Ramos (cell line): ENCODE measurements at regions not wholly inside any gene's neighbourhood (a gene's known extent, or its start where the extent isn't known, plus 50 kb on each side); places are given as distances from the start of the nearest gene placed in this dataset.

Source experiments
- in situ Hi-C: fragments of 300-500 bp; cut with MboI; formaldehyde crosslinking; loops from one replicate; pipeline ENCODE4 v1.14.3; 2022; ENCODE audit warnings: low sequenced_read_pairs; ENCODE audit not compliant: unreplicated experiment

DNA sequence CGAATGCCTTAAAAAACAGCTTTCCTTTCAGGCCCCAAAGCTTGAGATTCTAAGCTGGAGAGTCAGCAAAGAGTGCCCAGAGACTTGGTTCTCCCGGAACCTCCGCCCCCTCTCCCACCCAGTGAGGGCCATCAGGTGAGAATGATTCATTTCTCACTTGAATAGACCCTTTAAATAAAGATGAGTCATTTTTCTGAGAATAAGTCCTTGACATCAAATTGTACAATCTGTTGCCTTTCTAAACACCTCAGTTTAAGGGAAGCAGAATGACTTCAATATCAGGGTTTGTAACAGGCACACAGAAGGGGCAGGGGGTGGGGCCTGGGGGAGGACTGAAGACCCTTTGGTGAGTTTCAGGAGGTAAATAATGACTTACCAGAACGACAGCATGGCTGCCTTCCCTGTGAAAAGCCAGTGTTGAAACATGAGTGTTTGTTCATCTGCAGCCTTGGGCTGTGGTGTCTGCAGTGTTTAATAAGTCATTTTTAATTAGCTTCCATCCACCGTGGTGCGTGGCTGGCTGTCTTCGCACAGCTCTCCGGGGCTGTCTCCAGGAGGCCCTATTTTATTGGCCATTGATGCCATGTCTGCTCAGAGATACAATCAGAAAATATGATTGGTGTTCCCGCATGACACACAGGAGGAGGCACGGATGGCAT is 134.9 kb upstream of the ZNF236 start:
- in situ Hi-C loops = loop anchor here (25.0 kb wide), 1 partner anchor 300 kb away; no protein-coding TSS in a partner anchor

- in situ Hi-C loops = loop anchor here (25.0 kb wide), 1 partner anchor 299 kb away; no protein-coding TSS in a partner anchor
Measured at GRCh38 chr18:76686737-76687231, 135.6 kb upstream of the ZNF236 start.

DNA sequence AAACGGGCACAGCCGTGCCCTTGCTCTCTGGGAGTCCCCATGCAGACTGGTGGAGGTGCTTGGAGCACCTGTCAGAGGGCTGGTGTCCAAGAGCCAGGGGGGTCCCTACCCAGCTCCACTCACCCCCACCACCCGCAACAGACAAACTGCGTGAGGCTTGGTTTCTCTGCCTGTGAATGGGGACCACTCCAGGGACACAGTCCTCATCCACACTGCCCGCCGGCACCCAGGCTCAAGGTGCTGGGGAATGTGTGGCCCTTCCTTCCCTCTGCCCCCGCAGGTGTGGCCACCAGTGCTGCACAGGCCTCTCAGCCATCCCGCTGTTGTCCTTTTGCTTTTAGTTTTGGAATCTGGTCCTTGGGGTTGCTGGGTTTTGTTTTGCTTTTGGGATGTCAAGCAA is 136.5 kb upstream of the ZNF236 start:
- in situ Hi-C loops = loop anchor here (25.0 kb wide), 1 partner anchor 299 kb away; no protein-coding TSS in a partner anchor

DNA sequence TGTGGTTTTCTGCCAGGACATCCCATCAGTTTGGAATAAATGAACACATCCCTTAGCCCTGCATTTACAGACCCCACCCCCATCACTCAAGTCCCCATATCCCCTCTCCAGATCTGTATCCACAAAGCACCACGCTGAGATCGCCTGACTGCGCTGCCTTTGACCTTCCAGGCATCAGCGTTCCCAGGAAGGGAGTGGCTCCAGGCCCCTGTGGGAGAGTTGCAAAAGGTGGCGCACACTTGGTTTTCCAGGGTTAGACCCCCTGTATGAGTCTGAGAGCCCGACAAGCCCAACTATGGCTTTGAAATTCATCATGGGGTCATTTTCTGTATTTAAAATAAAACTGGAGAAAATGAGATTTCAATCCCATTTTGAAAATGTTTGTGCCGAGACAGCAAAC is 137.0 kb upstream of the ZNF236 start:
- in situ Hi-C loops = loop anchor here (25.0 kb wide), 1 partner anchor 298 kb away; no protein-coding TSS in a partner anchor

- in situ Hi-C loops = loop anchor here (25.0 kb wide), 1 partner anchor 297 kb away; no protein-coding TSS in a partner anchor
Measured at GRCh38 chr18:76684265-76684664, 138.1 kb upstream of the ZNF236 start.

GRCh38 chr18:76679945-76680344 is 142.4 kb upstream of the ZNF236 start:
- in situ Hi-C loops = loop anchor here (25.0 kb wide), 1 partner anchor 293 kb away; no protein-coding TSS in a partner anchor

GRCh38 chr18:76679259-76679658 is 143.1 kb upstream of the ZNF236 start:
- in situ Hi-C loops = loop anchor here (25.0 kb wide), 1 partner anchor 292 kb away; no protein-coding TSS in a partner anchor

- in situ Hi-C loops = loop anchor here (25.0 kb wide), 1 partner anchor 291 kb away; no protein-coding TSS in a partner anchor
Measured at GRCh38 chr18:76678248-76678647, 144.1 kb upstream of the ZNF236 start.

GRCh38 chr18:76674596-76674995 is 147.8 kb upstream of the ZNF236 start:
- in situ Hi-C loops = no loop called here

- in situ Hi-C loops = no loop called here
Measured at GRCh38 chr18:76673281-76674185, 148.8 kb upstream of the ZNF236 start.

GRCh38 chr18:76672627-76673026 is 149.7 kb upstream of the ZNF236 start:
- in situ Hi-C loops = no loop called here

DNA sequence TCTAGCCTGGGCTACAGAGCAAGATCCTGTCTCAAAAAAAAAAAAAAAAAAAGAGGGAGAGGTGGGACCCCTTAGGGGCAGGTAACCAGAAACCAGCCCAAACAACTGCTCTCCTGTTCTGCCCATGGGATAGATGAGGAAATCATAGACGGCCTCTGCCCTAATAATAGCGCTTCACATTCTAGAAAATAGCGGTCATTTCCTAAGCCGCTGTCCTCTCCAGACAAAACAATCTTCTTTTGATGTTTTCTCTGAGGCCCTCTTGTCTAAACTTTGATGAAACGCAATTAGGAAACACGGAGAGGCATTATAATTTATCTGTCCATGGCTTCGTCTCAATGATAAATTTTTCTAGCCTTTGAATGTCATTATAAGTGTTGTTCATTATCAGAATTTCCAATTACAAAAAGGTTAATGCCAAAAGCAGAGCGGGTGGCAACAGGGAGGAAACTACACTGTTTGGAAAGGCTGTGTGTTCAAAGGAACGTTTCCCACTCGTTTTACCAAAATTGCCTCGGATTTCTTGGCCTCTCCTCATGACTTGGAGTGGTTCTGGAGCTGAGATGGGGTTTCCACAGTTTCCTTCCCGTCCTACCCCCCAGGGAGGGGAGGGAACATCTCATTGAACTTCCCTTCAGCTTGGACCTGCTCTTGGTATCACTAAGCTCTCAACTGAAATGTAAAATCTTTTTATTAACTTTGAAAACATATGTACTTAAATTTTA is 151.6 kb upstream of the ZNF236 start:
- in situ Hi-C loops = no loop called here

DNA sequence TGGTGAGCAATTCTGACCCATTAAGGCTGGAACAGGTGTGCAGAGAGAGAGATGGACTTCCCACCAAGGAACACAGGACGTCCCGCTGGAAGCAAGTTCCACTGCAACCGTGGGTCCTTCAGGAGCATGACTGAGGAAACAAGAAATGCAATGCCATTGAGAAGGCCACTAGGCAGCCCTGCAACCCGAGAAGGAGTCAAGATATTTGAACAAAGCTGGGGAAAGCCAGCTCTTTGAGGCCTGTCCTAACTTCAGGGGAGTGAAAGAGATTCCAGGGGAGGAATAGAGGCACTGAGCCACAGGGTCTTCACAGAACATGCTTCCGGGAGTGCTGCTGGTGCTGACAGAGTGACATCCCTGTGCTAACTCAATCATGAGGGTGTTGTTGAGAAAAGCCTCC is 153.8 kb upstream of the ZNF236 start:
- in situ Hi-C loops = no loop called here

DNA sequence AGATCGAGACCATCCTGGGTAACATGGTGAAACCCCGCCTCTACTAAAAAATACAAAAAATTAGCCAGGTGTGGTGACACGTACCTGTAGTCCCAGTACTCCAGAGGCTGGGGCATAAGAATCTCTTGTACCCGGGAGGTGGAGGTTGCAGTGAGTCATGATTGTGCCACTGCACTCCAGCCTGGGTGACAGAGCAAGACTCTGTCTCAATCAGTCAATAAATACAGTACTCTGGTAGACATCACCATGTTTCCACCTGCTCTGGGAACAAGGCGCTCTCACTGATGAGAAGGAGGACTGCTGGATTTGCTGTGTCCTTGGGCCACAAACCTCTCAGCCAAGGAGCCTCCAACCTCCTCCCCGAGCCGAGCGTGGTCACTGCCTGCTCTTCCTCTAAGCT is 154.2 kb upstream of the ZNF236 start:
- in situ Hi-C loops = no loop called here

- in situ Hi-C loops = no loop called here
Measured at GRCh38 chr18:76667603-76668002, 154.8 kb upstream of the ZNF236 start.

DNA sequence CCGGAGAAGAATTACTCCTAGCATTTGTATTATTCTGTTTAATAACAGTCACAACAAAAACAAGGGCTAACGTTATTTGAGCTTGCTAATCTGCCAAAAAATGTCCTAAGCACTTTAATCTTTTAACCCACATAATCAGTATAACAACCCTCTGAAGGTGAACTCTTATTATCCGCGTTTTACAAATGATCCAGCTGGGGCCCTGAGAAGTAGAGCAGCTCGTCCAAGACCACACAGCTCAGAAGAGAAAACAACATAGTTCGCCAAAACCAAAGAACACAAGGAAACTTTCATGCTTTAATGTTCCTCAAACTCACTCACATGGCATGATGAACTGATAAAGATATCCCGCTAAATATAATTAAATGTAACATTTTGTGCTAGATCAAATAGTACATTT is 159.7 kb upstream of the ZNF236 start:
- in situ Hi-C loops = no loop called here

- in situ Hi-C loops = no loop called here
Measured at GRCh38 chr18:76660571-76661192, 161.7 kb upstream of the ZNF236 start.

DNA sequence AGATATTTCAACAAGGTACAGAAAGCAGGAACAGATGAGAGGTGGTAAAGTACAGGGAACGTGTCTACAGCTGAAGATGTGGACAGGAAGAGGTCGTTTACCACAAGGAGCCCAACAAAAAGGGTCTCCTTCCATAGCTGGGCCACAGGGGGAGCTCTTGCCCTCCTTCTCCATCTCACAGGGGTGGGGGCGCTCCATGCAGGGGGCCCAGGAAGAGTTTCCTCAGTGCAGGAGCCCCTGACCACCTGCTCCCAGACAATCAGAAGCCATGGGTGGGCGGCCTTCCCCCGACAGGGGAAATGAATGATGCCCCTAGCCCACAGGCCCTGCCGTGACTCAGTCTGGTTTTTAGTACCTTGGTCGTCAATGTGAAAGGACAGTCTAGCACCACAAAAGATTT is 163.6 kb upstream of the ZNF516 start:
- in situ Hi-C loops = no loop called here

GRCh38 chr18:76657911-76658470 is 162.9 kb upstream of the ZNF516 start:
- in situ Hi-C loops = no loop called here
